CD14-positive monocyte (primary cell): ENCODE measurements at regions not wholly inside any gene's neighbourhood (a gene's known extent, or its start where the extent isn't known, plus 50 kb on each side); places are given as distances from the start of the nearest gene placed in this dataset.
A peak's percentile ranks its signal among the peaks of the same experiment; 100 is the strongest.

Experiments used
- DNase-seq, 3 donors: peaks; one replicate each; pipeline ENCODE4 v3.0.0-alpha.2; 2011 to 2022
- H2AFZ ChIP-seq: 2 replicates; pipeline ENCODE4 v1.6.0; 2012; ENCODE audit warnings: mild to moderate bottlenecking, low read depth, low read length, inconsistent platforms; ENCODE audit not compliant: insufficient read depth, poor library complexity, severe bottlenecking
- H3K27ac ChIP-seq, 2 donors: 1 replicate in 1 of 2; 2 replicates in 1 of 2; pipeline ENCODE4 v1.5.1; 2012 to 2013; ENCODE audit warnings: low read length in 2 of 2, control low read depth in 1 of 2, inconsistent platforms in 1 of 2, low read depth in 1 of 2, mild to moderate bottlenecking in 1 of 2
- H3K27me3 ChIP-seq, 2 donors: one replicate each; pipeline versions ENCODE4 v1.6.0 to v1.6.1; 2011 to 2013; ENCODE audit warnings: low read length in 2 of 2; ENCODE audit not compliant: control insufficient read depth in 2 of 2, insufficient read depth in 2 of 2
- H3K36me3 ChIP-seq, 2 donors: replicated peaks in 1 of 2; 1 replicate in 1 of 2; 2 replicates in 1 of 2; pipeline versions ENCODE4 v1.5.1 to v1.6.1; 2012 to 2013; ENCODE audit warnings: low read length in 2 of 2, control low read depth in 1 of 2, inconsistent platforms in 1 of 2, mild to moderate bottlenecking in 1 of 2; ENCODE audit not compliant: insufficient read depth in 2 of 2, control insufficient read depth in 1 of 2
- H3K4me1 ChIP-seq, 2 donors: 1 replicate in 1 of 2; 2 replicates in 1 of 2; pipeline versions ENCODE4 v1.5.1 to v1.6.1; 2012 to 2013; ENCODE audit warnings: low read length in 2 of 2, control low read depth in 1 of 2, inconsistent platforms in 1 of 2, mild to moderate bottlenecking in 1 of 2, moderate library complexity in 1 of 2; ENCODE audit not compliant: insufficient read depth in 2 of 2, control insufficient read depth in 1 of 2
- H3K4me2 ChIP-seq: replicated peaks from 2 replicates; pipeline ENCODE3; 2012; ENCODE audit warnings: low read length, moderate library complexity, mild to moderate bottlenecking; ENCODE audit not compliant: poor library complexity, severe bottlenecking; ENCODE audit errors: extremely low read depth
- H3K4me3 ChIP-seq, 3 experiments: fragments of 200-600 bp in 1 of 3; sonication (generic) in 1 of 3; replicated peaks in 1 of 3; 1 replicate in 2 of 3; 2 replicates in 1 of 3; pipeline ENCODE4 v1.5.1; 2011 to 2013; ENCODE audit warnings: low read length in 3 of 3, mild to moderate bottlenecking in 3 of 3, control low read depth in 2 of 3, low read depth in 2 of 3, inconsistent platforms in 1 of 3, moderate library complexity in 1 of 3
- H3K79me2 ChIP-seq: 2 replicates; pipeline ENCODE4 v1.6.0; 2012; ENCODE audit warnings: mild to moderate bottlenecking, control low read depth, inconsistent platforms, low read length, moderate library complexity; ENCODE audit not compliant: insufficient read depth
- H3K9ac ChIP-seq: 2 replicates; pipeline ENCODE4 v1.6.0; 2017; ENCODE audit warnings: low read length, mild to moderate bottlenecking; ENCODE audit not compliant: insufficient read depth, poor library complexity, severe bottlenecking
- H3K9me3 ChIP-seq, 2 donors: replicated peaks in 1 of 2; 1 replicate in 1 of 2; 2 replicates in 1 of 2; pipeline versions ENCODE4 v1.5.1 to v1.6.1; 2012 to 2013; ENCODE audit warnings: low read length in 2 of 2, control low read depth in 1 of 2; ENCODE audit not compliant: control insufficient read depth in 1 of 2, insufficient read depth in 1 of 2
- H4K20me1 ChIP-seq: 2 replicates; pipeline ENCODE4 v1.6.0; 2012; ENCODE audit warnings: mild to moderate bottlenecking, low read length, control low read depth, moderate library complexity; ENCODE audit not compliant: insufficient read depth
- H3K27ac Mint-ChIP-seq, 7 donors: one replicate each; pipeline ENCODE4 v1.8.0; 2020; ENCODE audit warnings: mild to moderate bottlenecking in 7 of 7, mixed read lengths in 7 of 7, moderate library complexity in 6 of 7, inconsistent platforms in 2 of 7
- H3K27me3 Mint-ChIP-seq, 3 donors: one replicate each; pipeline ENCODE4 v1.8.0; 2021 to 2022; ENCODE audit warnings: low read depth in 3 of 3, mild to moderate bottlenecking in 3 of 3, mixed read lengths in 3 of 3, moderate library complexity in 3 of 3, inconsistent platforms in 1 of 3
- H3K36me3 Mint-ChIP-seq, 2 donors: one replicate each; pipeline ENCODE4 v1.8.0; 2020; ENCODE audit warnings: mixed read lengths in 2 of 2, inconsistent platforms in 1 of 2, mild to moderate bottlenecking in 1 of 2
- H3K4me1 Mint-ChIP-seq: one replicate; pipeline ENCODE4 v1.8.0; 2020; ENCODE audit warnings: mild to moderate bottlenecking, mixed read lengths
- H3K4me3 Mint-ChIP-seq, 2 donors: one replicate each; pipeline ENCODE4 v1.8.0; 2020; ENCODE audit warnings: mild to moderate bottlenecking in 2 of 2, mixed read lengths in 2 of 2, moderate library complexity in 1 of 2
- H3K9me3 Mint-ChIP-seq, 7 donors: one replicate each; pipeline ENCODE4 v1.8.0; 2020 to 2022; ENCODE audit warnings: mixed read lengths in 7 of 7, mild to moderate bottlenecking in 6 of 7, moderate library complexity in 6 of 7, inconsistent platforms in 2 of 7
- WGBS: methylation state at CpG from one replicate; pipeline ENCODE4 v1.1.5; 2013; ENCODE audit warnings: missing lambda C conversion rate; ENCODE audit not compliant: insufficient coverage; 5-methylcytosine and 5-hydroxymethylcytosine counted together
- intact Hi-C, 2 donors: fragments of 100-400 bp; cut with micrococcal nuclease; formaldehyde crosslinking; loops; one replicate each; pipeline versions ENCODE4 v1.15.0 to v1.15.1; 2023
- TF ChIP-seq, protein P1 (sequence below): fragments of 200-600 bp; IDR thresholded peaks from one replicate; pipeline ENCODE4 v1.8.0; 2022; ENCODE audit warnings: antibody characterized with exemption, mild to moderate bottlenecking

DNA sequence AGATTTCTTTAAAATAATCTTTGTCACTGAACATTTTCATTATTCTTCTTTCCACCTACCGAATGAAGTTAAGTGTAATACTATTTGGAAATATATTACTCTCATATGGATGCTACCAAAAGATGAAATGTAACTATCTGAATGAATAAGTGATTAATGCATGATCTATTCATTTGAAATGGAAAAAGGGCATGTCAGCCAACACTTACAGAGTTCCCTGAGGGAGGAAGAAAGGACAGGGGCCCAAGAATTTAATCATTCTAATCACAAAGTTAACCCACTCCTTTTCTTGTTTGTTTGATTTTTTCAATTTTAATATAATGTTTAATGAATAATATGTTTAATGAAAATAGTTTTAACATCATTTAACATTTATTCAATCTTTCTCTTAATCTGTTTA, 129.4 kb downstream of the ZC3H11B start:
- Histone ChIP-seq H4K20me1 (no peaks in the 10 kb centered on the region), H3K4me2 (no peak overlapping the region), H3K4me1 (no peaks in the 10 kb centered on the region), H3K27me3 (peaks cover 0 to 22% of the 10 kb centered on the region in 2 donors), H2AFZ (no peak overlapping the region), H3K9me3 (no peaks in the 10 kb centered on the region), H3K9ac (no peak overlapping the region), H3K4me3 (no peak overlapping the region), H3K27ac (no peak overlapping the region), H3K36me3 (no peaks in the 10 kb centered on the region), H3K79me2 (no peaks in the 10 kb centered on the region)
- no peak overlapping the region for H3K27ac Mint-ChIP-seq
- intact Hi-C loops, result no loop called here
- H3K4me3 Mint-ChIP-seq, result peak overlapping the region in 1 of 2 donors; percentile 8
- peaks cover 8 to 16% (median 10%) of the 10 kb centered on the region in 3 donors for H3K27me3 Mint-ChIP-seq
- TF ChIP-seq, protein P1, sequence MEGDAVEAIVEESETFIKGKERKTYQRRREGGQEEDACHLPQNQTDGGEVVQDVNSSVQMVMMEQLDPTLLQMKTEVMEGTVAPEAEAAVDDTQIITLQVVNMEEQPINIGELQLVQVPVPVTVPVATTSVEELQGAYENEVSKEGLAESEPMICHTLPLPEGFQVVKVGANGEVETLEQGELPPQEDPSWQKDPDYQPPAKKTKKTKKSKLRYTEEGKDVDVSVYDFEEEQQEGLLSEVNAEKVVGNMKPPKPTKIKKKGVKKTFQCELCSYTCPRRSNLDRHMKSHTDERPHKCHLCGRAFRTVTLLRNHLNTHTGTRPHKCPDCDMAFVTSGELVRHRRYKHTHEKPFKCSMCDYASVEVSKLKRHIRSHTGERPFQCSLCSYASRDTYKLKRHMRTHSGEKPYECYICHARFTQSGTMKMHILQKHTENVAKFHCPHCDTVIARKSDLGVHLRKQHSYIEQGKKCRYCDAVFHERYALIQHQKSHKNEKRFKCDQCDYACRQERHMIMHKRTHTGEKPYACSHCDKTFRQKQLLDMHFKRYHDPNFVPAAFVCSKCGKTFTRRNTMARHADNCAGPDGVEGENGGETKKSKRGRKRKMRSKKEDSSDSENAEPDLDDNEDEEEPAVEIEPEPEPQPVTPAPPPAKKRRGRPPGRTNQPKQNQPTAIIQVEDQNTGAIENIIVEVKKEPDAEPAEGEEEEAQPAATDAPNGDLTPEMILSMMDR, result no peak
- peaks cover 0 to 12% (median 6%) of the 10 kb centered on the region in 7 donors for H3K9me3 Mint-ChIP-seq
- no peaks in the 10 kb centered on the region for H3K36me3 Mint-ChIP-seq
- DNase-seq, result no peak
- peaks cover 2% of the 10 kb centered on the region for H3K4me1 Mint-ChIP-seq
- WGBS, result no CpG with 5 or more reads among the region's 1 CpG

DNA sequence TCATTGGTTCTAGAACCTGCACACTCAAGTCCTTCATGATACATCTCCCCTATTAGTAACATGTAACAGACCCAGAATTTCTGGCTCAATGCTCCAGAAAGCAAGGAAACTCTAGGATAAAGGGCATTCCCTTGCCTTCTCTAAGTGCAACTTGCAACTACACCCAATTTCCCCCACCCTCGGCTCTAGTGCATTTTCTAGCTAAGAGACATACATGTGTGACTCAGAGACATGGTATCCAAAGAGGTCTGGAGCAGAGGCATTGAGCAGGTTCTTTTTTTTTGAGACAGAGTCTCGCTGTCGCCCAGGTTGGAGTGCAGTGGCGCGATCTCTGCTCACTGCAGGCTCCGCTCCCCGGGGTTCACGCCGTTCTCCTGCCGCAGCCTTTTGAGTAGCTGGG, 132.9 kb downstream of the ZC3H11B start:
- Histone ChIP-seq H3K27me3 (peaks cover 0 to 13% of the 10 kb centered on the region in 2 donors), H3K27ac (no peak overlapping the region), H3K9me3 (no peaks in the 10 kb centered on the region), H3K36me3 (no peaks in the 10 kb centered on the region), H3K4me1 (no peaks in the 10 kb centered on the region), H3K79me2 (no peaks in the 10 kb centered on the region), H2AFZ (no peak overlapping the region), H4K20me1 (no peaks in the 10 kb centered on the region), H3K4me3 (no peak overlapping the region), H3K9ac (no peak overlapping the region), H3K4me2 (no peak overlapping the region)
- WGBS, result 100% methylated on average over 7 of the region's 10 CpGs
- Mint-ChIP-seq H3K9me3 (peaks cover 0 to 12% (median 6%) of the 10 kb centered on the region in 7 donors), H3K4me1 (no peaks in the 10 kb centered on the region), H3K36me3 (no peaks in the 10 kb centered on the region), H3K27ac (no peak overlapping the region), H3K27me3 (peaks cover 3 to 15% (median 9%) of the 10 kb centered on the region in 3 donors), H3K4me3 (no peak overlapping the region)
- no peak for DNase-seq
- intact Hi-C loops, result no loop called here
- TF ChIP-seq, protein P1, result no peak
